ENCODE measurements at regions not wholly inside any gene's neighbourhood (a gene's known extent, or its start where the extent isn't known, plus 50 kb on each side); places are given as distances from the start of the nearest gene placed in this dataset.

DNA sequence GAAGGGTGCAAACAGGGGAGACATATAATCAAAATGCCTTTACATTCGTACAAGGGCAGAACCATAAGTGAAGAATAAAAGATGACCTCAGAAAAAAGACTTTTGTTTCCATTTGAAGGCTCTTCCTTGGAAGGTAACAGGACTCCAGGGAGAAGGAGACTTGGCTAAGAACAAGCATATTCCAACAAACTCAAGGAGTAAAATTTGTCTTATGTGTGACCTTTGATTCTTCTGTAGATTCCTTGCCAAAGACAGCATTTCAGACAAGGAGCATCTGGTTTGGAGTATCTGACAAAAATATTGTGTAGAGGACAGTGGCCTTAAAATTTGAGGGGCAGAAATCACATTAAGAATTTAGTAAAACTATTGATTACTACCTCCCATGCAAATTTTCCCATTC, 991.9 kb downstream of the FLRT2 start:
- H3K79me2 ChIP-seq (ENCODE audit: control insufficient read depth, insufficient read depth, low read length) = no peaks in the 10 kb centered on the region
- no peak overlapping the region for H3K9ac ChIP-seq (replicated peaks; ENCODE audit: extremely low read depth, insufficient read depth, low read length)
- CTCF ChIA-PET = no interaction called here
- peaks cover 5% of the 10 kb centered on the region for H3K9me3 ChIP-seq (replicated peaks; ENCODE audit: control insufficient read depth, insufficient read depth, low read length)
- H3K4me3 ChIP-seq (replicated peaks in 1 of 3; ENCODE audit: insufficient read depth in 1 of 3, low read depth in 1 of 3, low read length in 3 of 3) = no peak overlapping the region
- intact Hi-C loops (cut with micrococcal nuclease) = no loop called here
- no peak for FAIRE-seq
- POLR2A ChIA-PET = no interaction called here
- no peaks in the 10 kb centered on the region for H3K27me3 ChIP-seq (ENCODE audit: control insufficient read depth in 2 of 2, insufficient read depth in 2 of 2, low read length in 2 of 2)
- H3K27ac ChIP-seq (ENCODE audit: insufficient read depth, low read depth, low read length) = no peak overlapping the region
- no peak overlapping the region for H3K4me2 ChIP-seq (ENCODE audit: insufficient read depth, low read length)
- TF ChIP-seq GATA2 (IDR thresholded peaks at IDR 0.05; ENCODE audit: insufficient read depth, insufficient read length, low read depth, low read length) = no peak
- TF ChIP-seq, protein P1, sequence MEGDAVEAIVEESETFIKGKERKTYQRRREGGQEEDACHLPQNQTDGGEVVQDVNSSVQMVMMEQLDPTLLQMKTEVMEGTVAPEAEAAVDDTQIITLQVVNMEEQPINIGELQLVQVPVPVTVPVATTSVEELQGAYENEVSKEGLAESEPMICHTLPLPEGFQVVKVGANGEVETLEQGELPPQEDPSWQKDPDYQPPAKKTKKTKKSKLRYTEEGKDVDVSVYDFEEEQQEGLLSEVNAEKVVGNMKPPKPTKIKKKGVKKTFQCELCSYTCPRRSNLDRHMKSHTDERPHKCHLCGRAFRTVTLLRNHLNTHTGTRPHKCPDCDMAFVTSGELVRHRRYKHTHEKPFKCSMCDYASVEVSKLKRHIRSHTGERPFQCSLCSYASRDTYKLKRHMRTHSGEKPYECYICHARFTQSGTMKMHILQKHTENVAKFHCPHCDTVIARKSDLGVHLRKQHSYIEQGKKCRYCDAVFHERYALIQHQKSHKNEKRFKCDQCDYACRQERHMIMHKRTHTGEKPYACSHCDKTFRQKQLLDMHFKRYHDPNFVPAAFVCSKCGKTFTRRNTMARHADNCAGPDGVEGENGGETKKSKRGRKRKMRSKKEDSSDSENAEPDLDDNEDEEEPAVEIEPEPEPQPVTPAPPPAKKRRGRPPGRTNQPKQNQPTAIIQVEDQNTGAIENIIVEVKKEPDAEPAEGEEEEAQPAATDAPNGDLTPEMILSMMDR (IDR thresholded peaks at IDR 0.05; ENCODE audit: extremely low read depth in 1 of 2, insufficient read depth in 1 of 2, low read depth in 1 of 2, low read length in 2 of 2) = no peak
- TF ChIP-seq JUN (IDR thresholded peaks at IDR 0.05; ENCODE audit: borderline replicate concordance, insufficient read depth, insufficient read length, low read depth) = no peak
- TF ChIP-seq EZH2 (IDR thresholded peaks at IDR 0.05; ENCODE audit: borderline replicate concordance, low read depth, low read length, severe bottlenecking) = no peak
- no peak for TF ChIP-seq POLR2AphosphoS5 (IDR thresholded peaks at IDR 0.05; ENCODE audit: insufficient read depth, low read depth, low read length)
- no peak for TF ChIP-seq FOS (IDR thresholded peaks at IDR 0.05; ENCODE audit: borderline replicate concordance, insufficient read depth, low read length)
- no peak for TF ChIP-seq MYC (IDR thresholded peaks at IDR 0.05; ENCODE audit: low read depth, low read length)
- no peak for TF ChIP-seq POLR2A (IDR thresholded peaks at IDR 0.05; ENCODE audit: low read depth, low read length)
- no TSS peak for BruUV-seq (replicated peaks)
- no peaks in the 10 kb centered on the region for H3K9me1 ChIP-seq (replicated peaks; ENCODE audit: control insufficient read depth, extremely low read depth, insufficient read depth, low read length)
- no peaks in the 10 kb centered on the region for H3K4me1 ChIP-seq (ENCODE audit: control insufficient read depth, extremely low read depth, insufficient read depth, low read length)
- no peaks in the 10 kb centered on the region for H3K36me3 ChIP-seq (ENCODE audit: control insufficient read depth in 2 of 2, extremely low read depth in 1 of 2, insufficient read depth in 2 of 2, low read length in 2 of 2)
- DNase-seq (ENCODE audit: low read depth, low spot score) = no peak
- no peaks in the 10 kb centered on the region for H4K20me1 ChIP-seq (replicated peaks; ENCODE audit: control insufficient read depth, extremely low read depth, insufficient read depth, low read length)
- no peak overlapping the region for H2AFZ ChIP-seq (ENCODE audit: low read depth, low read length)
- dilution Hi-C loops (cut with MboI; ENCODE audit: extremely low pct_ligation_motif_present, low sequenced_read_pairs) = no loop called here
